NCI-H2196 (cell line): ENCODE measurements at regions not wholly inside any gene's neighbourhood (a gene's known extent, or its start where the extent isn't known, plus 50 kb on each side); places are given as distances from the start of the nearest gene placed in this dataset.

Source experiments
- DNase-seq: peaks from one replicate; lab custom pipeline; 2025; ENCODE audit not compliant: unreplicated experiment; lab: John Stamatoyannopoulos, UW

GRCh38 chr17:79360196-79360595 is 250.7 kb downstream of the RBFOX3 start:
- no peak for DNase-seq

- no peak for DNase-seq
These were observed 253.9 kb downstream of the RBFOX3 start for GRCh38 chr17:79356839-79357447.

DNA sequence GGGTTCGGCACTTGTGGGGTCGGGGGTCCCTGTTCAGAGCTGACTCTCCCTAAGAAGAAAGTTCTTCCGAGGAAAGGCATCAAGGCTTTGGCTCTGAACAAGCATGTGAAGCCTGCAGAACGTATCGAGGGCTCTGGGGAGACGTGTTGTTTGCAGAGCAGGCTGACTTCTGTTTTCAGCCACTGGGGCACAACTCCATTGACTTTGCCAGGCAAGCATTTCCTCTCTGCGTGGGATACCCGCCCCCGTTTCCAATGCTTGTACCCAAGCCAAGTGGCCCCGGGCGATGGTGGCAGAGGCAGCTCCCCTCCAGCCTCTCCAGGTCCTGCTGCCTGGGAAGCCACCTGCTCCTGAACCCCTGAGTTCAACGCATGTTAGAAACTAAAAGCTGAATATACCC is 255.7 kb downstream of the RBFOX3 start:
- DNase-seq = no peak

DNA sequence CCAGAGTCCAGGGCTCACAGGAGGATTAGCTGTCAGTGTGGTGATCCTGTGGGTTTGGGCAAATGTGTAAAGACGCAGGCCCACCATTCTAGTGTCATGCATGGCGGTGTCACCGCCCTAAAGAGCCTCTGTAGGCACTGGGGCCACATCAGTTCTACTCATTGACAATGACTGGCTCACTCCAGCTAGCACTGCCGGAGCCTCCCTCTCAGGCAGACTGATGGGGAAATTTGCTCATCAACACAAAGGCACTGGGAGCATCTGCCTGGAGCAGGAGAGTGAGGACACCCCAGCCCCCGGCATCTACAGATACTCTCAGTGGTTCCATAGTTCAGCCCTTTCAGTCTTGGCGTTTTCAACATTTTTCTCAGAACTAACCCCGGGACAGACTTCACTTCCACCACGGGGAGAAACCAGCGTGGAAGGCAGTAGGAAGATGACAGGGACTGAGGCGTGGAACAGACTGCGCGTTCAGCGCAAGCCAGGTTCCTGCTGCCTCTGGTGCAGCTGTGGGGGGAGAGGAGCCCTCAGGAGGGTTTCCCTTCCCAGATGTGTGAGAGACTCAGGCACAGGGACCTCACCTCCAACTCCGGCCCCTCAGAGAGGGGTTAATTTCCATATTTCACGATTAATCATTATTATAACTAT is 256.6 kb downstream of the RBFOX3 start:
- no peak for DNase-seq

- no peak for DNase-seq
These were observed 257.3 kb downstream of the RBFOX3 start for GRCh38 chr17:79353548-79353947.

GRCh38 chr17:79353016-79353415 is 257.8 kb downstream of the RBFOX3 start:
- no peak for DNase-seq

GRCh38 chr17:79350533-79350932 is 260.3 kb downstream of the RBFOX3 start:
- DNase-seq = no peak

DNA sequence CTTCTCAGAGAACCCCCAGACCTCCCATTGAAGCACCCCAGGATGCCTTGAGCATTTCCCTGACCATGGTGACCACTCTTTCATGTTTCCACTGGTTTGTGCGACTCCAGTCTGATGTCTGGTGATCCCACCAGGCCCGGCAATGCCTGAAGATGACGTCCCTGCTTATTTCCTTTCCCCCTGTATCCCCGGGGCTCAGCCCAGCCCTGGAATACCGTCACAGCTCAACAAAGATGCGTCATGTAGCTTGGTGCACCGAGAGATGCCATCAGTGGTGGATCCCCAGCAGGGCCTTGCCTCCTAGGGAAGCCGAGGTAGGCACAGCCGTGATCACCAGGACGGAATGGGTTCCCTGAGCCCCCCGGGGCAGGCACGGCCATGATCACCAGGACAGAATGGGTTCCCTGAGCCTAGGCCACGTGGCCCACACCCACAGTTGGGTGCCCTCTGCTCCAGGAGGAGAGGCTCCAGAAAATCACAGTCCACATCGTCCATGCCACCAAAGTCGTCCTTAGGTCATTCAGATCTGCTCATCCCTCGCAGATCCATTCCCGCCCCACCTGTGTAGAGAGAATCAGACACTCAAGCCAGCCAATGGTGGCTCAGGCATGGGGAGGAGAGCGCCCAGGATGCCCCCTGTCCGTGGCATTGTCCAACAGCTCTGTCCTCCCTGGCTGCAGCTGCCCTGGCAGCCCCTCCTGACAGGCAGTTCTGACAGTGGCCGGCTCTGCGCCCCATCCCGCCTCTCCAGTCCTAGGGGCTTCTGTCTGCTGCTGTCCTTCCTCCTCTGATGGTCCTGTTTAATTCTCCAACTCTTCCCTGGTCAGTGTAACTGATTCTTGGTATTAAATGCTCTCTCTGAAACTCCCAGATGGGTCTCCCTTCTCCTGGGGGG is 261.1 kb downstream of the RBFOX3 start:
- DNase-seq = no peak

GRCh38 chr17:79342376-79342775 is 267.8 kb downstream of the ENGASE start:
- no peak for DNase-seq

DNA sequence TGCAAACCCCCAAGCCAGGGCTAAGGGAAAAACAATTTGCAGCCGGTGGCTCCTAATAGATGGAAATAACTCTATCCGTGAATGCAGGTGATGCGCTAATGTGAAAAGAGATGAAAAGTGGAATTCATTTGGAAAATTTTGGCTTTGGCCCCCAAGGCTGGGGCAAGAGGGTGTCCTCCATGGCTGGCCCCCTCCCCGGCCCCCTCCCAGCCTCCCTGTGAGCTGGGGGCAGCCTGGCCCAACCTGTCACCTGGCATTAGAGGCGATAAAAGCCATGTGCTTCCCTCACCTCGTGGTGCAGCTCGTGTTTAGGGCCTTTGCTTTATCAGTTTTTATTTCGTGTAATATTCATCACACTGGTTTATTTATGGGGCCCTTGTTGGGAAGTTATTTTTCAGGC is 267.2 kb downstream of the ENGASE start:
- DNase-seq = no peak

GRCh38 chr17:79341222-79341780 is 266.7 kb downstream of the ENGASE start:
- DNase-seq = no peak

GRCh38 chr17:79340333-79341221 is 266.0 kb downstream of the ENGASE start:
- no peak for DNase-seq

DNA sequence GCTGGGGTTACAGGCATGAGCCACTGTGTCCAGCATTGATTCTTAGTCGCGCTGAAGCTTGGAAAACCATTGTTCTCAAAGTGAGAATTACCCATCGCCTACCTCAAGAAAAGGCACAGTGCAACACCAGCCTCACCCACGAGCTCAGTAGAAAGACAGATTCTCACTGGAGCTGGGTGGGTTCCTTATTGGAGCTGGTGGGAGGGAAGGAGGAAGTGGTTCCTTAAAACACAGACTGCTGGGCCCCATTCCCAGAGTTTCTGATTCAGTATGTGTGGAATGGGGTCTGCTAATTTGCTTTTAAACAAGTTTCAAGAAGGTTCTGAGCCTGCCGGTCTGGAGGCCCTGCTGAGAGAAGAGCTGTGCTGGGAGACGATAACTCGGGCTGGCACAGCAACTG is 264.7 kb downstream of the ENGASE start:
- DNase-seq = no peak

DNA sequence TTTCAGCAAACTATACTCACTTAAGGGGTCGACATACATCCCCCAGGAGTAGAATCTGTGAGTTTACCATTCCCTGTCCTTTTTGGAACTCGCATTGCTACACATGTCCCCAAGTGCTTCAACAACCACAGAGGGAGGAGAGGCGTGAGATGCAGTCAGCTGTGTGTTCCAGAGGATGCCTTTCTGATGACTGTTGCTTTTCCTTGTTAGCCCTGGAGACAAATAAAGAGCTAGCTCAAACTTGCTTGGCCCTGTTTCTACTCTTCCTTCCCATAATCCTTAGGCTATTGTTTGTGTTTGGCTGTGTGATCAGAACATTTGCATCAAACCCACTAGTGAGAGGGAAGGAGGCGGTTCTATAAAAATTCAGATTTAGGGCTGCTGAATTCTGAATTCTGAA is 264.0 kb downstream of the ENGASE start:
- DNase-seq = no peak

- DNase-seq = no peak
These were observed 263.5 kb downstream of the ENGASE start for GRCh38 chr17:79338152-79338551.

- DNase-seq = no peak
These were observed 262.4 kb downstream of the ENGASE start for GRCh38 chr17:79337053-79337452.

DNA sequence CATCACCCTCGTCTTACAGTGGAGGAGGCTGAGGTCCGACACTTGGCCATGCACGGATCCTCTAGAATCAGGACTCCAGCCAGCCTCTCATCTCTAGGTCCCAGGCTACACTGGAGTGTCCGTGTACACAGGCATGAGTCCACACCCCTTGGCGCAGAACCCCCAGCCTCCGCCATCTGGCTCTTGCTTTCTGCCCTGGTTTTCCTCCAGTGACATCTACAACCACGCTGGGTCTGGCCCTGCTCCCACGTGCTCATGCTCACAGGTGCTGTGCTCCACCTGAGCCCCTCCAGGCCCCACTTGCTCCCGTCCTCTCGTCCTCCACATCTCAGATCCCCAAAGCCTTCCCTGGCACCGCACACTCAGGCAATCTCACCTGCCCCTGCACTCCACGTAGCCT is 260.8 kb downstream of the ENGASE start:
- DNase-seq = no peak

- DNase-seq = no peak
These were observed 257.5 kb downstream of the ENGASE start for GRCh38 chr17:79332011-79332554.

GRCh38 chr17:79331492-79331891 is 256.9 kb downstream of the ENGASE start:
- no peak for DNase-seq

GRCh38 chr17:79330696-79331095 is 256.1 kb downstream of the ENGASE start:
- no peak for DNase-seq
